DMS 273 (cell line): ENCODE measurements at regions not wholly inside any gene's neighbourhood (a gene's known extent, or its start where the extent isn't known, plus 50 kb on each side); places are given as distances from the start of the nearest gene placed in this dataset.
"Not testable (repeated sequence)": the region's sequence is repeated elsewhere in the genome, so short reads cannot be mapped to it uniquely, and the experiment has no call there.

Experiments
- DNase-seq: peaks from one replicate; lab custom pipeline; 2025; ENCODE audit not compliant: unreplicated experiment; lab: John Stamatoyannopoulos, UW

GRCh38 chr14:81738946-81739659 lies 205.4 kb upstream of the SEL1L start:
- no peak for DNase-seq

GRCh38 chr14:81743605-81744004 lies 210.0 kb upstream of the SEL1L start:
- DNase-seq, result no peak

GRCh38 chr14:81751198-81751597 lies 217.5 kb upstream of the SEL1L start:
- DNase-seq, result no peak

- DNase-seq, result no peak
Observed at GRCh38 chr14:81759541-81759940, 225.9 kb upstream of the SEL1L start.

- no peak for DNase-seq
Observed at GRCh38 chr14:81765651-81766275, 232.1 kb upstream of the SEL1L start.

- DNase-seq, result no peak
Observed at GRCh38 chr14:81766321-81766915, 232.8 kb upstream of the SEL1L start.

- no peak for DNase-seq
Observed at GRCh38 chr14:81767266-81767995, 233.8 kb upstream of the SEL1L start.

GRCh38 chr14:81771651-81772275 lies 238.1 kb upstream of the SEL1L start:
- DNase-seq, result no peak

GRCh38 chr14:81772381-81772780 lies 238.7 kb upstream of the SEL1L start:
- no peak for DNase-seq

- DNase-seq, result no peak
Observed at GRCh38 chr14:81776531-81776930, 242.9 kb upstream of the SEL1L start.

- DNase-seq, result not testable (repeated sequence)
Observed at GRCh38 chr14:81781798-81782197, 248.1 kb upstream of the SEL1L start.

GRCh38 chr14:81784084-81784483 lies 250.4 kb upstream of the SEL1L start:
- DNase-seq, result no peak

- no peak for DNase-seq
Observed at GRCh38 chr14:81797315-81797714, 263.7 kb upstream of the SEL1L start.

- no peak for DNase-seq
Observed at GRCh38 chr14:81801921-81802320, 268.3 kb upstream of the SEL1L start.

GRCh38 chr14:81802341-81802740 lies 268.7 kb upstream of the SEL1L start:
- DNase-seq, result no peak

GRCh38 chr14:81805785-81806184 lies 272.1 kb upstream of the SEL1L start:
- no peak for DNase-seq

- DNase-seq, result no peak
Observed at GRCh38 chr14:81811705-81812269, 278.1 kb upstream of the SEL1L start.

- no peak for DNase-seq
Observed at GRCh38 chr14:81818271-81818670, 284.6 kb upstream of the SEL1L start.

GRCh38 chr14:81819344-81819743 lies 285.7 kb upstream of the SEL1L start:
- no peak for DNase-seq

- no peak for DNase-seq
Observed at GRCh38 chr14:81819910-81820309, 286.3 kb upstream of the SEL1L start.

- peak; percentile 77 for DNase-seq
Observed at GRCh38 chr14:81826081-81826480, 292.4 kb upstream of the SEL1L start.
